DMS53 treated with DMSO at 0.1 percent for 48 hours (cell line): ENCODE measurements at regions not wholly inside any gene's neighbourhood (a gene's known extent, or its start where the extent isn't known, plus 50 kb on each side); places are given as distances from the start of the nearest gene placed in this dataset.
A peak's percentile ranks its signal among the peaks of the same experiment; 100 is the strongest.

ENCODE experiments used
- DNase-seq: peaks from one replicate; lab custom pipeline; 2025; ENCODE audit not compliant: unreplicated experiment; lab: John Stamatoyannopoulos, UW

DNA sequence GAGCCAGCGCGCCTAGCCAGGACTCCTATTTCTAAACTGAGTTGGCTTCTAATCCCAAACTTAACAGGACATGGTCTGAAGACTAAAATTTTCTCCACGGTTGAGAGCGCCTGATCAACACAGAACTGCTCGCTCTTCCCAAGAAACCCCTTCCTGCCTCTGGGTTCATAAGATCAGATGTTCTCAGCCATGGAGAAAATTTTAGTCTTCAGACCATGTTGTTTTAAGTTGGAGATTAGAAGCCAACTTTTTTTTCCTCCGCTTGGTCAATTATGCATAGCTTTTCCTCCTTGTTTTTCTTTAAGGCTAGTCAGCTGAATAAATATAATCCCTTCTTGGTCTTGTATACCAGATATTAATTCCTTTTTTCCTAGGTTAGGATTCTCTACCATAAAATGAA is 356.6 kb upstream of the ADAMTS9 start:
- DNase-seq, result no peak

DNA sequence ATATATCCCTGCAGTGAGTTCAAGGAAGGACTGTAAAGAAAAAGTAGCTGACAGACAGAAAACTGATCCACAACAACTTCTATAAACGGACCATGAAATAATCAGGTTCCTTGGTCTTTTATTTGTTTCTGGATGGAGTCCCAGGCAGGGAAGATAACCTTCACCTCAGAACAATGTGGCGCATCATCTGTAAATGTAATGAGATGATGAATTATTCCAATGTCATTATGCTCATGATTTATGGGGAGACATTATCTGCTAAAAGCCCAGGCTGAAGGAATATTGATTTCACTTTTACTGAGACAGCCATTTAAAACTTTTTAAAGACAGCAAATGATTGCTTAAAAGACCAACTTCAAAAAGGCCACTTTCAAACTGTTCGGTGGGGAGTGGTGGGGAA is 354.9 kb upstream of the ADAMTS9 start:
- DNase-seq, result no peak

DNA sequence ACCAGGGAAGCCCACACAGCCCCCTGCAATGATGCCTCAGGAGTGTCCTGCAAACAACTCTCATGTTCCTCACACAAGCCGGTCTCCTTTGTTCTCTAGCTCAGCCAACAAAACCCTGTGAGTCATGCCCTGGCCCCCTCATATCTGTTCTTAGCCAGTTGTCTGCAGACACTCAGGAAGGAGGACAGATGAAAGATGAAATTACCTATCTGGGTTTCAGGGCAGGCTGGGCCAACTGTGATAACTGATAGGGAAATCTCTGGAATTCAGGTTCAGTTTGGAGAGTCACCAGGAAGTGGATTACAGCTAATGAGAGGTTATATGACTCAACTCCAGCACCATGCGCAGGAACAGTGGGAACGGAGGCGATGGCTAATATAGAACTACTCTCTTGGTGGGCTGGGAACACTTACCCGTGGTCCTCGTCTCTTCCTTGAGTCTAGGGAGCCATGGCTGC is 352.0 kb upstream of the ADAMTS9 start:
- peak; percentile 30 for DNase-seq

DNA sequence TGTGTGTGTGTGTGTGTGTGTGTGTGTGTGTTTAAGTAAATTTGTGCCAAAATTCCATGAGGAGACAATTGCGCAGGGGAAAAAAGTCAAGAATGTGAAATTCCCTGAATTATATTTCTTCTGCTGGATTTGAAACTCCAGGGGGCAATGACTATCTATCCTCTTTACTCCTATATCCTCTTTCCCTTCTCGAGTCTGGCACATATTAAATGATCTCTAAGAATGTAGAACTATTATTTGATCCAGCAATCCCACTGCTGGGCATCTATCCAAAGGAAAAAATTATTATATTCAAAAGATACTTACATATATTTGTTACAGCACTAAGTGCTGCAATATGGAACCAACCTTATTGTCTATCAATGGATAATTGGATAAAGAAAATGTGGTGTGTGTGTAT is 350.1 kb upstream of the ADAMTS9 start:
- no peak for DNase-seq

DNA sequence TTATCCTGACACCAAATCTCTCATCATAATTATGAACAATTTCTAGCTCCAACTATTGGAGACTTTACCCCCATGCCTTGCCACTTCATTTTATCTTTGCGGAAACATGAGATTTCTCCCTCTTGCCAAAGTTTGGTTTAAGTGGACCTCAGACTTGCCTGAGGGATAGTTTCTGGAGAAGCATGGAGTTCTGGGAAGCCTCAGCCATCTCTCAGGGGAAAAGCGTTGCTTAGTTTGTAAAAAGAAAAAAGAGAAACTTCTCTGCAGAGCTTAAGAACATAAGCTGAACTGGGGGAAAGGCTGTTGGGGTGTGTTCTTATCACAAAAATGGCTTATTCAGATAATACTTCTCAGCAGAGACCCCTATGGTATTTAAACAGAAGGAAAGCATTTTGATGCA is 347.4 kb upstream of the ADAMTS9 start:
- no peak for DNase-seq

DNA sequence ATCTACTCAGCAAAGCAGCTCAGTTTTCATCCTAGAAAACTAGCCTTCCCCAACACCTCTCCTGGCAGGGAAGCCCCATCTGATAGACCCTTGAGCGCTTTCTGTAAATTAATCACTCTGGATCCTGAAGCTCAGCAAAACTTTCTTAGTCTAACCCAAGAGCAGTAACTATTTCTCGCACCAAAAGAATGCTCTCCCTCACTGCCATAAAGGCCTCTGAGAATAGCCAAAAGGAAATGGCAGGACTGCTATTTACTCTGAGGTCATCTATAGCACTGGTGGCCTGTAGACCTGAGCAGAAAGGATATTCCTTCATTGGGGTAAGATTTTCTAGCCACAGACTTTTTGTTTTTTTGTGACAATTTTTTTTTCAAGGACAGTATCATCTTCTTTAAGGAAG is 345.8 kb upstream of the ADAMTS9 start:
- DNase-seq, result no peak

DNA sequence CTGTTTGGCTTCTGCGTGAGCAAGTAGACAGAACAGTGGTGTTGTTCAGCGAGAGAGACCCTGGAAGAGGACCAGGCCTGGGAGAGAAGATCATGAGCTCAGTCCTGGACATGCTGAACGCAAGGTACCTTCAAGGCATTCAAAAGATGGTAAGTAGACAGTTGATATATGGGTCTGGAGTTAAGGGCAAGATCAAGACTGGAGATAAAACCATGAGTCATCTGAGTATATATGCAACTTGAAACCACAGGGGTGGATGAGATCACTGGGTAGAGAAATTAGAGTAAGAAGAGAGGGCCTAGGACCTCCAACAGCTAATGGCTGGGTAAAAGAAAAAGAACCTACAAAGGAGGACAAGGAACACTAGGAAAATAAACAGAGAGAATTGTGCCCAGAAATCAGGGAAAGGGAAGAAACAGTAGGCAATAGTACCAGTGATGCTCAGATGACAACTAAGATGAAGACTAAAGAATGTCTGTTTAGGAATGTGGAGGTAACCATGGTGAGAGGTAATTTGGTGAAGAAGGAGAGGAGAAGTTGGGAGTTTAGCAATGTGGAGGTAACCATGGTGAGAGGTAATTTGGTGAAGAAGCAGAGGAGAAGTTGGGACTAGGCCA is 343.2 kb upstream of the ADAMTS9 start:
- no peak for DNase-seq

DNA sequence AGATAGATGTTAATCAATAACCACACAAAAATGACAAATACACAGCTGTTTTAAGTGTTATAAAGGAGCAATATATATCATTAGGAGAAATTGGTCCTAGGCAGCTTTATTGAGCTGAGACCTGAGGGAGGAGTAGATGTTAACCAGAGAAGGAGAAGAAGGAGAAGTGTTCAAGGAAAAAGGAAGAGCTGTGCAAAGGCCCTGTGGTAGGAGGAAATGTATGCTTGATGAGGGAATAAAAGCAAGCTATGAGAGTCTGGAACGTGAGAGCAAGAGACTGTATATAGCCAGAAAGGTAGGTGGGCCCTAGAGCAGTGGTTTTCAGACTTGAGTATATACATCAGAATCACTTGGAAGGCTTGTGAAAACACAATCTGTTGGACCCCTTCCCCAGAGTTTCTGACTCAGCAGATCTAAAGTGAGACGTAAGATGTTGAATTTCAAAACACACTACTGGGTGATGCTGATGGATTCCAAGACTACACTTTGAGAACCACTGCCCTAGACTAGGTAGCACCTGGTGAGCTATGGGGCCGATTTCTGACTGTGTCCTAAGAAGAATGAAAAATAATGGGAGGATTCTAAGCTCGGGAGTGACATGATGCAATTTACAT is 342.3 kb upstream of the ADAMTS9 start:
- DNase-seq, result no peak

DNA sequence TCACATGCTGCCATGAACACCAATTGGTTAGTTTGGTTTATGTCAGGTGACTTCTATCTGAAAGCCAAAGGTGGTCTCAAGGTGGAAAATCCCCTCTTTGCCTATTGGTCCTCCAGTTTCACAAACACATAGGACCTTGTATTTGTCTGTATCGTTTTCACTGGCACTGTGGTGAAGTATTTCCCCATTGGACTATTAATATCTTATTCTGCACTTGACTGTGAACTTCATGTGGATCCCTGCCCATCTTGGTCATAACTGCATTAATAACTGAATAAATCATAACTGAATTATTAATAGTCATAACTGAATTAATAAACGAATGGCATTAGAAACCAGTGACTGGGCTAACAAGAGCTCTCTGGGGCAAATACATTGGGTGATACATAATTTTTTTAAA is 341.3 kb upstream of the ADAMTS9 start:
- DNase-seq, result no peak

DNA sequence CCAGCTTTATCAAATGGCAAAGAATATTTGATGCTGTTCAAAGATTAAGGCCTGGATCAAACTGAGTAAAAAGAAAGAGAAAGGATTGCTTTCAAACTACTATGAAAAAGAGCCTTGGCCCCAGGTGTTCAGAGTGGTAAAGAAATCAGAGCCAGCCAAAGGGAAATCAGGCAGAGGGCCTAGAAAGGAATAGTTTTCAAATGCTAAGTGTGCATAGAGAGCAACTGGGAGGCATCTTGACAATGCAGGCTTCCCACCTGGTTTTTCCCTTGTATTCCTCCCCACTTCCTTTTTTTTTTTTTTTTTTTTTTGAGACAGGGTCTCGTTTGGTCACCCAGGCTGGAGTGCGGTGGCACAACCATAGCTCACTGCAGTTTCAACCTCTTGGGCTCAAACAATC is 340.2 kb upstream of the ADAMTS9 start:
- DNase-seq, result no peak

DNA sequence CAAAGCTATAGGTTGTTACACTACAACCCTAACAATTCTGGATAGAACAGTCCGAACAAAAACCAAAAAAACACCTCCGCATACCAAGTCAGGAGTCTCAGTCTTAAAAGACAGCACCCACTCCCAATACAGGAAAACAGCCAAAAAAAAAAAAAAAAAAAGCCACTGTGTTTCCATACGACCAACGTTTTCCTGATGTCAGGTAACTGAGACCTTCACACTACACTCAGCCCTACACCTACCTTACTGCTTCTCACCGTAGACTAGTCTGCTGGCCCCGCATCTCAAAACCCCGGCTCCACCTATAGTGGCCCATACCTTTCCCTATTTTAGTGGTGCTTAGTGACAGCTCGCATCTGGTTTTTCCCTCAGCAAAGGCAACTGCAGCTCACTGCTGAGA is 339.5 kb upstream of the ADAMTS9 start:
- no peak for DNase-seq

DNA sequence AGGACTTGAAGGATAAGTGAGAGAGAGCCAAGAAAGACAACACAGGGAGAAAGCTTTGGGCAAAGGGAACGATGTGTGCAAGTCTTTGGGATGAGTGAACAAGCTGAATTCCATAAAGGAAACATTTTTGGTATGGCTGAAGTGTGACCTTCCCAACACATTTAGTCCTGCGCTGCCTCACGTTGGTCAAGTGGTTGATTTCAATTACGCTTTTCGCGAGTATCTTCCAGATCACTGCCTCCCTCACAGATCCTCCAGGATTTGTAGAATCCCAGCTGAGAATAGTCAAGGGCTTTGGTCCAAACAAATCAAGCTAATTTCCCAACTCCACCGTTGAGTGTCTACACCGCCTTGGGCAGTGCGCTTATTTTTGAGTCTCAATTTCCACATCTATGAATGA is 338.4 kb upstream of the ADAMTS9 start:
- DNase-seq, result no peak

DNA sequence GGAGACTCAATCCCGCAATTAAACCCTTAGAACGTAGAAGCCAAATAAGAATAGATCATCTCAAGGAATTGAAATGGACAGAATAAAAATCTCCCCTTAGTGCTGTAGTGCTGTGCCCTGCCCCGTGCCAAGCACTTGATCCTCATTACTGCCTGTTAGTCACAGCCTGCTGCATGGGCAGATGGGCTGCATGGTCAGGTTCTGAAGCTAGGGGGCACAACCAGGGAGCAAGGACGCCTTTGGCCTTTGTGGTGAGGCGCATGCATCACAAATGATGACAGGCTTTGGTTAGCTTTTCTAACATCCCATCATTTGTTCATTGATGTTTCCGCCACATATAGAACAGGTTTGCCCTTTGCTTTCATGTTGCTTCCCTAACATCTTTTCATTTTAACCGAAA is 336.3 kb upstream of the ADAMTS9 start:
- DNase-seq, result no peak

DNA sequence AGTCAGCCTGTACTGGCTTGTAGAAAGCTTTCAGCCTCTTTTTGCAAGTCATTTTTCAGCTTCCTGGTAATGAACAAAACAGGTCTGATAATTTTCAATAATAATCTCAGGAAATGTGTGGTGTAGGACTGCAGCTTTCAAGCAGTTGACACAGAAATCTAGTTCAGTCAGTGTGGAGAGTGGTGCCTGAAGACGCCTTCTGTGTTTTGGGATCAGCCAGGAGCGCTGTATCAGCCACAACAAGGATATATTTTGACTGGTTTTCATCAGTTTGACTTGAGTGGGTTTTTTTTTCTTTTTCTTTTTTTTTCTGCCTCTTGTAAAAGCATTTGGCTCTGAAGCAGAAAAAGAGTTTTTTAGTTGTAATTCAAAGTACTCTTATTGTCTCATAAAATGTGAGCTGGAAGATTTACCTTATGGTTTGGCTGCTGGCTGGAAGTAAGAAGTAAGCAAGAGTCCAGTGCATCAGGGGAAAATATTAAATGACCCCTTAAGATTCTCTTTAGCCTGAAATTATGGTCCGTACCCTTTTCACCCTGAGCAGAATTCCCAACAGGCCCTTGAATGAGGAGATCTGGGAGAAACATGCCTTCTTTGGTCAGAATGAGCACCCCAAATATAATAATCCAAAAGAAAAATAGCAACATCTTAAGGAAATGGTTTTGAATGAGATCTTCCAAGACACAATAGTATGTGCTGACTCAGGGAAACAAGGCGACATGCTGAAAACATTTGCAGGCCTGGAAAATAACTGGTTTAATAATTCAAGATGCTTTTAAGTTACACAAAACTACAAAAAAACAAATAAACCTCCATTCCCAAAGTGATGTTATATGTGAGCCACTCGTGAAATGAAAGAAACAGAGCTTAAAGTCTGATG is 332.7 kb upstream of the ADAMTS9 start:
- DNase-seq, result no peak

DNA sequence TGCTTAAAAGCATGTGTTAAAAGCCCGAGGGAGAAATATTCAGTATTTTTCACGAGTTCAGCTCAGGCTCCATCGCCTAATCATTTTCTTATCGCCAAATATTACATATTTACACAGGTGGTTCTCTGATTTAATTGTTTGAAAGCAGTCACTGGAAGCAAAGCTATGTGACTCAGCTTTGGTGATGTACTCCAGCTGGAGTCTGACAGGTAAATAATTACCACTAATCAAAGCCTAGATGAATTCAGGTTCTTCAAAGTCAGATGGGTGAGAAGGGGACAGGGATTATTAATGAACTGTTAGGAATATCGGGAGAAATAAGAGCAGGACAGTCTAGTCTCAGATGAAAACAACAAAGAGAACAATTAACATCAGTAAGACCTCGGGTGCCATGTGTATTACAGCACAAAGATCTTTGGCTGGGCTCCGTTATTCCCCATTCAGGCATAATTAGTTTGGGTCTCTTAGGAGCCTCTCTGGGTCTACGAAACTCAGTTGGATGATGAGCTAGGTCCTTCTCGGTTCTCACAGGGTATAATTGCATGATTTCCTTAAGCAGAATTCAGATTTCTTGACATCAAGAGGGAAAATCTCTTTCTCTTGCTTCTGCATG is 331.7 kb upstream of the ADAMTS9 start:
- no peak for DNase-seq

DNA sequence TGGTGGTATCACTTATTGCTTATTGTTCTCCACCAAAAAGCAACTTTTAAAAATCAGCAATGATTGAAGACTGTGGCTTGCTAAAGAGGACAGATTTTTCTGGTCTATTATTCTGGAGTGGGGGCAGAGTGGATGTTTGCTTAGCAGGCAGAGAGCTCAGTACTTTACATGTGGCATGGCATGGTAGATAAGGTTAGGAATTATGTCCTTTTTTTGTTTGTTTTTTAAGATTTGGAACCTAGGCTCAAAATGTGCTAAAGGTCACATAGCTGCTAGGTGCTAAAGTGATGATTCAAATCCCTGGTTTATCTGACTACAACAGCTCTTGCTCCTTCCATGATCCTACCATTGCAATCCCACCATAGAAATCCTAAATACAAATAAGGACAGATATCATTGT is 331.0 kb upstream of the ADAMTS9 start:
- DNase-seq, result no peak

DNA sequence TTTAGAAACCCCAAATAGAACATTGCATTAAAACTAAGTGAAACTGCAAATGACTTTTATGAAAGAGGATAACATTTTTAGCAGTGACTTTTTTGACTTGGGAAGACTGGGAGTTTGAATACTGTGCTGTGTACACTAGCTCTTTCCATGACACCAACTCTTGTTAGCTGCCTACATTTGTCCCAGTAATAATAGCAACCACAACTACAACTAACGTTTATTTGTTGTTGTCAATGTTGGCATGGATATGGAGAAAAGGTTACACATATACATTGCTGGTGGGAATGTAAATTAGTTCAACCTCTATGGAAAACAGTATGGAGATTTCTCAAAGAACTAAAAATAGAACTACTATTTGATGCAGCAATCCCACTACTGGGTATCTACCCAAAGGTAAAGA is 329.6 kb upstream of the ADAMTS9 start:
- no peak for DNase-seq

DNA sequence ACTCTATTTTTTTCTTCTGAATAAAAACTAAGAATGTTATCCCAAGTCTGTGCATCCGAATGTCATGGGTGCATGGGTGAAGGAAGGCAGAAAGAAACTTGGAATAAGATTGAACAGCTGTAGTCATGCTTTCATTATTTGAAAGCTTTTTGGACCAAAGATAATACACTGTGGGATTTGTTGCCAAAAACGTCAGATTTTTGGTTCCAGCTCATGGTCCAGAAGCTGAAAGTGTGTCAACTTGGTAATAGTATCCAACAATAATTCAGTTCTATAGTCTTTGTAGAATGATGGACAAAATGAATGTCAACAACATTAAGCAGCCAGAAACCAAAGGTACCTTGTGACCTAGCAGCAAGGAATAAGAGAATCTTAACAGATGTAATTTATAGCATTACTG is 327.9 kb upstream of the ADAMTS9 start:
- no peak for DNase-seq

DNA sequence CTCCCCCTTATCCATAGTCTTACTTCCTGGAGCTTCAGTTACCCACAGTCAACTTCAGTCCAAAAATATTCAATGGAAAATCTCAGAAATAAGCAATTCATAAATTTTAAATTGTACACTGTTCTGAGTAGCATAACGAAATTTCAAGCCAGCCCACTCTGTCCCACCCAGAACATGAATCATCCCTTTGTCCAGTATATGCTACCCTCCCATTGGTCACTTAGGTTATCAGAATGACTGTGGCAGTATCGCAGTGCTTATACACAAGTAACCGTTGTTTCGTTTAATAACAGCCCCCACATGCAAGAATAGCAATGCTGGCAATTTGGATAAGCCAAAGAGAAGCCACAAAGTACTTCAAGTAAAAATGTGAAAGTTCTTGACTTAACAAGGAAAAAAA is 325.3 kb upstream of the ADAMTS9 start:
- DNase-seq, result no peak

DNA sequence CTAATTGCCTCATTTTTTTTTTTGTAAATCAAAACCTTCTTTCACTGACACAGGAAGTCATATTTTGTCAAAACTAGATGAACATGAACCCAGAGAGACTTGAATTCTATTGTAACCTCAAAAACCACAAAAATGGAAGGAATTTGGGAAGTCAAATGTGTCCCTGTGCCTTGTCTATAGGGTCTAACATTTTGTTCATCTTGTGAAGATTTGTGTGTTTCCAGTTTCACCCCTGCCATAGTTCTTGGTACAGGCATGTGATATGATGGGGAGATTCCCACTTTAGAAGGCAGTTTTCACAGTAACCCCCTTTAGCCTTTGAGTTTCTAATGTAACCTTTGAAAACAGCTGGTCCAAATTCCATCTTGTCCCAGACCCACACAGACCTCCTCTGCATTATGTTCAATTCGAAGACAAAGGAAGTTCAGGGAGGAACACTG is 318.5 kb upstream of the ADAMTS9 start:
- no peak for DNase-seq

DNA sequence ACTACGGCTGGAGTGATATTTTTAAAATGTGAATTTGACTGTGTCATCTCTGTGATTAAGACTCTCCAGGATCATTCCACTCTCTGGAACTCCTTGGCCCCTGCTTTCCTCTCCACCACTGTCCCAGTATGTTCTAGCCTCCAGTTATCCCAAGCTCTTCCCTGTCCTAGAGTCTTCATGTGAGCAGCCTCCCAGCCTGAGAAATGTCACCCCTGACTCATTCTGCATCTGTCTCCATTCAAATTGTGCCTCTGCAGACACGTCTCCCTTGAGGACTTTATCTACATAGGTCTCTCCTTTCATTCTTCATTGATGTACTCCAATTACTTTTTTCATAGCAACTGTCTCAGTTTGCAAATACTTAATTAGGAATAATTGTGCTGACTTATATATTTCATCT is 317.7 kb upstream of the ADAMTS9 start:
- DNase-seq, result no peak

DNA sequence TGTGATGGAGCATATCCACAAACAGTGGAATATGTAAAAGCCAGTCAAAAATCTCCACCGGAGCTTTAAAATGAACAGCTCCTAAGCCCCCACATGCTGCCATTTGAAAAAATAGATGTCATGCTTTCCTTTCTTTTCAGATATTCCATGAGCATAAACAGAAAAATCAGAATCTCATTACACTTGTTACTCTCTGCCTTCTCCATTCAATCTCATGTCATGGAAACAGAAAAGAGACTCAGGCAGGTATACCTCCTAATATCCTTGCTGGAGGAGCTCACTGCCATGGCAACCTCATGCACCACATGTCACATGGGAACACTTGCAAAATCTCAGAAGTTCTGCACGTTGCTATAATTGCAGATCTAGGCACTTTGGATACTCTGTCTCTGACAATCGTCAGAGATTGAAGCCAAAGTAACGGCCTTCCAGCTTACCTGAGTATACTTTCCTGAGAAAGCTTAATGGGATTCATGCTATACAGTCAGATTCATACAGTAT is 317.0 kb upstream of the ADAMTS9 start:
- no peak for DNase-seq
